Inferior parietal cortex (tissue), 1 donor: ENCODE measurements at regions not wholly inside any gene's neighbourhood (a gene's known extent, or its start where the extent isn't known, plus 50 kb on each side); places are given as distances from the start of the nearest gene placed in this dataset.
"Not testable (repeated sequence)": the region's sequence is repeated elsewhere in the genome, so short reads cannot be mapped to it uniquely, and the experiment has no call there.

ENCODE experiments used
- DNase-seq: peaks from one replicate; pipeline ENCODE4 v3.0.0-alpha.2; 2016; ENCODE audit errors: extremely low spot score

- DNase-seq: no peak
These were observed 334.7 kb upstream of the PIK3R1 start for GRCh38 chr5:67880876-67881275.

- DNase-seq: no peak
These were observed 335.1 kb upstream of the PIK3R1 start for GRCh38 chr5:67880511-67880805.

GRCh38 chr5:67879620-67880510 lies 335.7 kb upstream of the PIK3R1 start:
- no peak for DNase-seq

GRCh38 chr5:67878933-67879332 lies 336.6 kb upstream of the PIK3R1 start:
- DNase-seq: no peak

- DNase-seq: no peak
These were observed 339.2 kb upstream of the PIK3R1 start for GRCh38 chr5:67876371-67876770.

- DNase-seq: no peak
These were observed 340.0 kb upstream of the PIK3R1 start for GRCh38 chr5:67875601-67876000.

GRCh38 chr5:67873935-67874334 lies 341.6 kb upstream of the PIK3R1 start:
- DNase-seq: no peak

- DNase-seq: no peak
These were observed 344.9 kb upstream of the PIK3R1 start for GRCh38 chr5:67870662-67871061.

GRCh38 chr5:67864335-67864734 lies 351.2 kb upstream of the PIK3R1 start:
- DNase-seq: not testable (repeated sequence)

GRCh38 chr5:67858471-67859031 lies 357.0 kb upstream of the PIK3R1 start:
- DNase-seq: no peak

- no peak for DNase-seq
These were observed 358.1 kb upstream of the PIK3R1 start for GRCh38 chr5:67857502-67857901.

GRCh38 chr5:67855523-67855922 lies 360.0 kb upstream of the PIK3R1 start:
- no peak for DNase-seq

GRCh38 chr5:67850906-67851305 lies 364.6 kb upstream of the PIK3R1 start:
- not testable (repeated sequence) for DNase-seq

- no peak for DNase-seq
These were observed 370.6 kb upstream of the PIK3R1 start for GRCh38 chr5:67844924-67845323.

- no peak for DNase-seq
These were observed 372.8 kb upstream of the PIK3R1 start for GRCh38 chr5:67842806-67843205.

- DNase-seq: not testable (repeated sequence)
These were observed 378.3 kb upstream of the PIK3R1 start for GRCh38 chr5:67837225-67837624.

GRCh38 chr5:67836496-67836895 lies 379.1 kb upstream of the PIK3R1 start:
- not testable (repeated sequence) for DNase-seq

- no peak for DNase-seq
These were observed 384.5 kb upstream of the PIK3R1 start for GRCh38 chr5:67831048-67831447.

GRCh38 chr5:67827541-67827940 lies 388.0 kb upstream of the PIK3R1 start:
- DNase-seq: no peak

- DNase-seq: no peak
These were observed 390.7 kb upstream of the PIK3R1 start for GRCh38 chr5:67824852-67825251.

- DNase-seq: no peak
These were observed 397.9 kb upstream of the PIK3R1 start for GRCh38 chr5:67817652-67818051.

- no peak for DNase-seq
These were observed 399.1 kb upstream of the PIK3R1 start for GRCh38 chr5:67816456-67816855.
